ENCODE measurements at regions not wholly inside any gene's neighbourhood (a gene's known extent, or its start where the extent isn't known, plus 50 kb on each side); places are given as distances from the start of the nearest gene placed in this dataset.
"Not testable (repeated sequence)": the region's sequence is repeated elsewhere in the genome, so short reads cannot be mapped to it uniquely, and the experiment has no call there.

DNA sequence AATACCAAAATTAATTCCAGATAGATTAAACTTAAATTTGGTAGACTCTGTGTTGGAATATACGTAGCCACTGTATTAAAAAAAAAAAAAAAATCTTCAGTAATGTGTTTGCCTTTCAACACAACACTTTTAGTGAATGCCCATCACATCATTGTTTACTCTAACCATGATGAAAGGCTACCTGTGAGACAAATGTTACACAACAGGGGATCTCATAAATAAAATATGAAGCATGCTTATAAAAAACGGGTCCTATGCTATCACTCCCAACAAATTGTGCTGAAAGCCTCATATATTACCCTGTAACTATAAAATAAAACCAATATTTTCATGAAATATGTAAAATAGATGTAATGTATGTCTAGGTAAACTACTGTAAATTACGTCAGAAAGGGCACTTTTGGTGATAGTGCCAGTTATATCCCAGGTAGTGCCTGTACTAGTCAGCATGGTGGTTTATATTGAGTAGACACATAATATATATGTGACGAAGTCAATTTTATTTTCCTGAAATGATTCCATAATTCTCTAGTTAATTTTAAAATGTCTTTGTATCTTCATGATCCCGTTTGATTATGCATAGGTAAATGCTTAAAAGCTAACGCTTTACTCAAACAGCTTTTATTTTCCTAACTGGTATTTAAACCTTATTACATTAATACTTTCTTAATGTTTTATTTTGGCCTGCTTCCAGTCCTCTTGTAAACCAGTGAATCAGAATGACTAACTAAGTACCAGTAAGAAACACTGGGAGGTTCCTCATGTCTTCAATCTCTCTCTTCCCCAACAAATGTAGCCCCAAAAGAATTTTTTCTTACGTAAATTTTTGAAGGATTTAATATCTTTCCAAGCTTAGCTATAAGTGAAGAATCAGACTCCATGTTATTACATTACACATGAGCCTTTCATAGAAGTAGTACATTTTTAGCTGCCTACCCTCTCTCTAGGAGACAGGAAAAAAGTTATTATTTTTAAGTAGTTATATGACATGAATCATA lies 420.3 kb downstream of the GABRG2 start:
- DNase-seq = no peak

DNA sequence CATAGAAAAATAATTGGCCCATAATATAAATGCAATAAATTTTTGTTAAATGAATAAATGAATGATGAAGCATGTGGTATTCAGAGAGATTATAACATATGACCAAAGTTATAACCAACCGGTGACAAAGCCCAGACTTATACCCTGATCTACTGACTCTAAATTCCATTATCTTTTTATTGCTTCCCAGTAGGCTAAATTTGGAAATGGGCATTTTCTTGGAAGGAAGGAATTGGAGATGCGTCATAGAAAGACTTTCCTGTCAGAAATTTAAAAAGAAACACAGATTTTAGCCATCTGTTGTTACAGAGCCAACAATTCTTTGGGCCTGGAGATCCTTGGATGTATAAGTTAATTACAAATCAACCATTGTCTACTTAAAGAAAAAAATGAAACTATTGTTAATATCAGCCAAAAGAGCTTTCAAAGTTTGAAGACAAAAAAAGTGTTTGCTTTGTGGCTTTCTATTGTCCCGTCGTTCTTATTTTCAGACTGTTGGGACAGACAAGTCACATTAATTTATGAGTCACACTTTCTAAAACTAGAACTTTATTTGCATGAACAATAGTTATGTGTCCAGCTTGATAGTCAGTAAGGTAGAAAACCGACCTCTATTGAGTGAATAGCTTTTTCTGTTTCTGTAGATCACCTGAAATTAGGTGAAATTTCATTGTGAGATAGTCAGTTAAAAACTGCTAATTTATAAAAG lies 428.7 kb downstream of the GABRG2 start:
- DNase-seq = no peak

- DNase-seq = no peak
Measured at GRCh38 chr5:162497455-162497854, 429.9 kb downstream of the GABRG2 start.

GRCh38 chr5:162502780-162503179 lies 435.2 kb downstream of the GABRG2 start:
- DNase-seq = no peak

DNA sequence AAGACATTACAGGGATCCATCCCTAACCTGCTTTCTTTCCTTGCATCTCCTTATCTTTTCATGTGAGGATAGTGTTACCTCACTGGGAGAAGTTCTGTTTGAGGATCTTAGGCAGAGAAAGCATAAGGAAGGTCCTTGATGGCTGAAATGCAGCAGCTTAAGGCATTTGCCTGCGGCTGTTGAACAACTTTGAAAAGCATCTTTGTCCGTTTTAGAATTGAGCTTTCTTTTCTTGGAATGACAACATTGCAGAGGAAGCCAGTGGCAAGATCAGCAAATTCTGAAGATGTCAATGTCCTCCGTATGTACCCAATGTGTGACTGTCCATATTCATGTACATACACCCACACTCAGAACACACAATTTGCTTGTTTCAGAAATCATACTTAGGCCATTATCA lies 436.2 kb downstream of the GABRG2 start:
- DNase-seq = no peak

DNA sequence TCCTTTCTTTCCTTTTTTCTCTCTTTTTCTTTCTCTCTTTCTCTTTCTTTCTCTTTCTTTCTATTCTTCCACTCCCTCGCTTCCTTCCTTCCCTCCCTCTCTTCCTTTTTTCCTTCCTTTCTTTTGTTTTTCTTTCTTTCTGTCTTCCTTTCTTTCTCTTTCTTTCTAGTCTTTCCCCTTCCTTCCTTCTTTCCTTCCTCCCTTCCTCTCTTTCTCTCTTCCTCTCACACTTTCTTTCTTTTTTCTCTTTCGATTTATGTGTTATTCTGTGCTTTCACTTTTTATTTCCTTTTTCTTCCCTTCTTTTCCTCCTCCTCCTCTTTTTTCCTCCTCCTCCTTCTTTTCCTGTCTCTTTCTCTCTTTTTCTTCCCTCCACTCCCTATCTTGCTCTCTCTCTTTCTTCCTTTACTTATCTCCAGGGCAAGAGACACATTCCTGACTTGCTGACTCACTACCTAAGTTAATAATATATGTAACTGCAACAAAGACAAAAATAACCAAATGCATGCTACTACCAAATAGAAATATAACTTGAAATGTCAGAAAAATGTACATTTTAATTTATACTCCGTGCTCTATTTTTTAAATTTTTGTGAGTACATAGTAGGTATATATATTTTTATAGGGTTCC lies 445.5 kb downstream of the GABRG2 start:
- no peak for DNase-seq

- DNase-seq = no peak
Measured at GRCh38 chr5:162514116-162514515, 446.5 kb downstream of the GABRG2 start.

DNA sequence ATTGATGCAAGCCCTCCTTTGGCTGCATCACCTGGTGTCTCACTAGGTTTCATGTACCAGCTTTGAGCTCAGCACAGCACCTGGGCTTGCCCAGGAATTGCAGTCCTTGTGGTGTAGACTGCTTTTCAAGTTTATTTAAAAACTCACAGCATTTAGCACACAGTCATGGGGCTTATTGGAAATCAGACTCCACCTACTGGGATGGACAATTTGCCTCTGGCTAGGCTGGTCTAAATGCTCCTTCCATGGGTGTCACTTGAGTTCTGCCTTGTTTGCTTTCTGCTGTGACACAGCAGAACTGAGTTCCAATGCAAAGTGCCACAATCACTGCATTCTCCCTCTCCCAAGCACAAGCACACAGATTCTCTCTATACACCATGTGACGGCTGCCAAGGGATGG lies 453.3 kb downstream of the GABRG2 start:
- no peak for DNase-seq

DNA sequence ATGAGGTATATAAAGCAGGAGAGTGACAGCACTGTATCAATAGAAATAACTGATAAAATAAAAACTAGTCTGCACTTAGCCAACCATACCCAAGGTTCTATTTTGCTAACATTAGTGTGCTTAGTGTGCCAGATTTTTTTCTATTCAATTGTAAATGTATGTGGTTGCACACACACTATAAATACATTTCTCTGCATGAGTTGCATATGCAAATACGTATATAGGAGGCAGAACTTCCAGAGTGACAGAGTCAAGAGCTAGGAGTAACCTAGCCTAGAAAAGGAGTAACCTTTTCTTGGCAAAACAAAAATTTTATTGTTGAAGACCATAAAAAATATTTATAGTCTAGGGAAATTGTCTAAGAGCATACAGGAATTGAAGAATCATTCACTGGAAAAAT lies 461.6 kb downstream of the GABRG2 start:
- DNase-seq = no peak

DNA sequence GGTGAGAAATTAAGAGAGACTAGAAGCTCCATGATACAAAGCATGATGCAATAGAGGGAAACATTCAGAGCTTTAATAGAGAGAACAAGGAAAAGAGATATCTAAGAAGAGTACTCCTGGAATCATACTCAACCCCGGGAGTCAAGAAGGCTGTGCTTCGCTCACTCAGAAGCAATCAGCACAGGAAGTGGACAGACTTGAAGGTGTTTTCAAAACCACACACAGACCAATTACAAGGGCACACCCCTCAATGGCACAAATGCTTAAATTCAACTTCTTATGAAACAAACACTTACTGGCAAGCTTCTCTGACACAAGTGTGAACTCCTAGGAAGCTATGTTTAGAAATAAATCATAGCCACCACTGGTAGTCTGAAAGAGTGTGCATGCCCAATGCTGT lies 462.3 kb downstream of the GABRG2 start:
- no peak for DNase-seq

DNA sequence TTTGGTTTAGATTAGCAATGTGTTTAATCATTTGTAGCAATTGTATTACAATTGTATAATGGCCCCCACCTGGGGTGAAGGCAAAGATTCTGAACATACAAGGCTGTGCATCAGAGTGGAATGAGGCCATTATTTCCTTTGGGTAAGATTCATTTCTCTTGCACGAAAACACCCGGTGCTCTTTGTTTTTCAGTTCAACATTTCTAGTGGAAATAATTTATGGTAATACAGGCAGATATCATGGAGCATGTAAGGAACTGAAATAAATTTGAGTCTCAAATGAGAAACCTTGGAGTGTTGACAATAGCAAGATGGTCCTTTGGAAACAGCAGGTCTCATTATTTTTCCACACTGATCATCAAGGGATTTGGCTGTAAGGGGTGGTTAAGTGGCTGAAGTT lies 475.9 kb downstream of the GABRG2 start:
- DNase-seq = no peak

DNA sequence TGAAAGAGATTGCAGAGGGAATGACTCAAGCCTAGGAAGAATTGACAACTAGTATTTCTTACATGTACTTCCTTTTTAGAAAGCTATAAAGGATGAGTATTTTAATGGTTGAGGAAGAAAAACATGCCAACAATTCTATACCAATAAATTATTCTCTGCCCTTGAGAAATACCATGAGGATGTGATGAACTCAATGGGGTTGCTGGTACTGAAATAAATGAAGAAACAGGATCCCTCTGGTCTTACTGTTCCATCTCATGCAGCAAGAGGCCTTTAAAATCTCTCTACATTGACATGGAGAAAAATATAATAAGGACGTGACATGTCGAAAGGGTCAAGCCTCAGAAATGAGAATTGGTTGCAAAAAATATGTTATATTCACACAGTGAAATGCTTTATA lies 477.3 kb downstream of the GABRG2 start:
- no peak for DNase-seq

- no peak for DNase-seq
Measured at GRCh38 chr5:162550236-162550635, 482.7 kb downstream of the GABRG2 start.

GRCh38 chr5:162558120-162558519 lies 490.5 kb downstream of the GABRG2 start:
- no peak for DNase-seq

DNA sequence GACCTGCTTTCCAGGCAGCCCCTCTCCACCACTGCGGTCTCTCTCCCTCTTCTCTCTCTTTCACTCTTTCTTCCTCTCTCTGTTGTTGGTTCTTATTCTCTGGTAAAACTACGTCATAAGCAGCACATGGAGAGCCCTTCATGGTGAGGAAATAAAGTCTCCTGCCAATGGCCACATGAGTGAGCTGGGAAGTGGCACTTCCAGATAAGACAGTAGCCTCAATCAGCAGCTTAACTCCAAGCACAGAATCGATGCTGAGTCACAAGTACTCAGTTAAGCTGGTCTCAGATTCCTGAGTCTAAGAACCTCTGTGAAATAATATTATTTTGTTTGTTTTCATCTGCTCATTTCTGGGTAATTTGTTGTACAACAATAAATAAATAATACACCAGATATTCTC lies 500.1 kb downstream of the GABRG2 start:
- DNase-seq = no peak

DNA sequence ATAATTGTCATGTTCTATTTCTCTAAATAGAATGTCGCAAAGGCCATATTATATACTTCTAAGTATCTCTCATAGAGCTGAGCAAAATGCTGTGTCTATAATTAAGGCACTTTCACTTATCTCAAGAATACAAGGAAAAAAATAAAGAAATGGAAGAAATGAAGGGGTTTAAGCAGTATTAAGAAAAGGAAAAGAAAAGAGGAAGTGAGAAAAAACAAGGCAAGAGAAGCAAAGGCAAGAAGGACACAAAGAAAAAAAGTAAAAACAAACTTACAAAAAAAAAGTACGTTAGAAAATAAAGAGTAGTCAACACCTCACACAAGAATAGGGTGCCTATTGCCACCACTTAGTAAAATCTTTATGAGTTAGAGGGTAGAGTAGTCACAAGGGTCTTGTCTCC lies 506.2 kb downstream of the GABRG2 start:
- DNase-seq = no peak

DNA sequence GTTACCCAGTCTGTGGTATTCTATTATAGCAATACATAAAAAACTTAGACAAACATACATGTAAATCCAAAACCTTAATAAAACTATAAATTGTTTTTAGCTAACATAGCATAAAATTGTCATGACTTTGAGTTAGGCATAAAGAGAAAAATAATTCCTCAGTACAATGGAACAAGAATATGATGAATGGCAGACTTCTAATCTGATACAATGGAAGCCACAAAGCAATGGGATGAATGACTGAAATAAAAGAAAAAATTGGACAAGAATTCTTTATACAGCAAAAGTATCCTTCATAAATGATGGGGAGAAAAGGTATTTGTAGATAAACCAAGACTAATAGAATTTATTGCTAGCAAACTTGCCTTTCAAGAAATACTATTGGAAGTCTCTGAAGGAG lies 524.2 kb downstream of the GABRG2 start:
- DNase-seq = no peak

DNA sequence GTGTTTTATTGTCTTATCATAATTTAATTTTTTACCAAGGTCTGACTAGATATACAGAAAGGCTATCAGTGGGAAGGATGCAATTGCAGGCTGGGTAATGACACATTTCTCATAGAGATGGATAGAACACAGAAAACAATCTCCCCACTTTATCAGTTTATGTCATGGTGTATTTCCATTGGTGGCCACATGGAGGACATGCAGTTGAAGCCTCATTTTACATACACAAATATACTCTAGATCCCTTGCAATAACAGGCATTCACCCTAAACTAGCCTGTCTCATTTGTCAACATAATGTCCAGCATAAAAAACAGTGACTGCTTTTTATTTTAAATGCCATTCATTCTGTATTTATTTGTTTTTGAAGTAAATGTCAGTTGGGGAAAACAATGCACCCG lies 526.3 kb downstream of the GABRG2 start:
- DNase-seq = no peak

- no peak for DNase-seq
Measured at GRCh38 chr5:162603443-162604070, 536.0 kb downstream of the GABRG2 start.

DNA sequence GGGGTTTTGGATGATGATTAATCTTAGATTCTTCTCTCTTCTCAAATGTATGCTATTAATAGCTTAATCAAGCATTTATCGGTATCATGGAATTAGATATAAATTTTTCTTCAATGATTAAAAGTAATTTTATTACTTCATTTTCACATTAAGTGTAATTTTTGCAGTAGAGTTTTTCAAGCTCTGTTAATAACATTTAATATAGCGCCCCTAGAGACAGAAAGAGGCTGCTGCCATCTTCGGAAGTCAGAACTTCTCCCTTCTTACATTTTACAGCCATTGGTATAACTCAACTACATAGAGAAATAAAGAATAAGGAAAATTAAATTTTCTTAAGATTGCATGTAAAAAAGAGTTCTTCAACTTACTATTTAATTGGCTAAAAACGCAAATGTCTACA lies 540.3 kb downstream of the GABRG2 start:
- DNase-seq = no peak

GRCh38 chr5:162621726-162622263 lies 554.2 kb downstream of the GABRG2 start:
- DNase-seq = not testable (repeated sequence)

DNA sequence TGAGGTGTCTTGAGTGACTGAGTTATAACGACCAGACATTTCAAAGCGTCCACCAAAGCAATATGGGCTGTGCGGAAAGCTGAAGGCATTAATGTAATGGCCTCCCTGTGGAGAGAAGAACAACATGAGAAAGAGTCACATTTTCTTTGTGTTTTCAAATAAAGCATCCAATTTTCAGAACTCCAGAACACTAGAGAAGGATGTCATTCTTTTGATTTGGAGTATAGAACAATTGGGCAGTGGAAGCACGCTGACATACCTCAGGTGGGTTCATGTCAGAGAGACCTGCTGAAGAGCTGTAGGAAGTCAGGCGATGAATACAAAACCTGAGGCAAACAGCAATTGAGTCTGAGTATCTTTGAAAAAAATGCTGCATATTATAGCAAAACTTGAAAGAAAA lies 556.5 kb downstream of the GABRG2 start:
- no peak for DNase-seq

DNA sequence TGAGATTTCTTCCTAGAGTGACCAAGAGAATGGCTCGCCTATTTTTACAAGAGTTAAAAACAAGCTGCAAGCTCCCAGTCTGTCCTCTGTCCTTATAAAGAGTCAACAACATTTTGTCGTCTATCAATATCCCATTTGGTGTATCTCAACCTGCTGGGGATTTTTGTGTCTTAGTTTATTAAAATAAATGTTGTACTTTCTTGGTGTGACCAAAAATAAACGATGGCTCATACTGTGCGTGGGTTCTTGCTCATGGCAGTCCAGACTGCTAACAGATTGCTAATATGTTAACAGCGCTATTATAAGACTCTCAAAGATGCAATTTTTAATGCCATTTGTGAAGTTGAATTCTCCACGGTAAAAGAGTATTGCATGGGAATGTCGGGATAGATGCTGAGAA lies 569.9 kb downstream of the GABRG2 start:
- DNase-seq = no peak
